ENCODE measurements at regions not wholly inside any gene's neighbourhood (a gene's known extent, or its start where the extent isn't known, plus 50 kb on each side); places are given as distances from the start of the nearest gene placed in this dataset.

DNA sequence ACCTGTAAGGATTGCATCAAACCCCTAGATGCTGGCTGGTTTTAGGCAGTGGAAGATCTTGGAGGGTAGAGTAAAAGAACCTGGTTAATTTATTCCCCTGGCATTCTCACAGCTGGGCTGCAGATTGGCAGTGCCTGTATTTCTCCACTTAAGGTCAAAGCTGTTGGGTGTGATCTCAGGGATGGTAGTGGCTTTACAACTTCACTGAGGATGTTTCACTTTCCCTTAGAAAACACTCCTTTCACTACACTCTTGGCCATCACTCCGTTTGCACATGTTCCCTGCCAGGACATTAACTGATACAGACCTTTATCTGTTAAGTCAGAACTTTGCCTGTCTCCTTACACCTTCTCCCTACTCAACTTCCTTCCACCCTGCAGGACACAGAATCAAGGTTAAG, 779.1 kb upstream of the SEMA6D start:
- TF ChIP-seq CTCF (IDR thresholded peaks at IDR 0.05) (no peak), POLR2A (IDR thresholded peaks at IDR 0.05) (no peak)

Measured in lower leg skin (tissue), 3 donors.